IPS-20b (cell line): ENCODE measurements at regions not wholly inside any gene's neighbourhood (a gene's known extent, or its start where the extent isn't known, plus 50 kb on each side); places are given as distances from the start of the nearest gene placed in this dataset.

Experiments
- H3K27ac ChIP-seq: one replicate; pipeline ENCODE4 v1.5.1; 2013; ENCODE audit warnings: low read length
- H3K27me3 ChIP-seq: 2 replicates; pipeline ENCODE4 v1.6.1; 2013; ENCODE audit warnings: mild to moderate bottlenecking, low read length, inconsistent platforms; ENCODE audit not compliant: insufficient read depth
- H3K36me3 ChIP-seq: 2 replicates; pipeline ENCODE4 v1.6.1; 2013; ENCODE audit warnings: low read depth, mild to moderate bottlenecking, inconsistent platforms, low read length, moderate library complexity; ENCODE audit not compliant: insufficient read depth
- H3K4me1 ChIP-seq: 2 replicates; pipeline ENCODE4 v1.6.1; 2013; ENCODE audit warnings: mild to moderate bottlenecking, control low read depth, inconsistent platforms, low read length, moderate library complexity; ENCODE audit not compliant: insufficient read depth
- H3K4me3 ChIP-seq: 2 replicates; pipeline ENCODE4 v1.5.1; 2013; ENCODE audit warnings: mild to moderate bottlenecking, low read length, inconsistent platforms
- H3K9ac ChIP-seq: 2 replicates; pipeline ENCODE4 v1.6.1; 2013; ENCODE audit warnings: low read depth, mild to moderate bottlenecking, inconsistent platforms, low read length, moderate library complexity
- H3K9me3 ChIP-seq: 2 replicates; pipeline ENCODE4 v1.6.1; 2013; ENCODE audit warnings: mild to moderate bottlenecking, low read depth, low read length, inconsistent platforms; ENCODE audit not compliant: insufficient read depth

GRCh38 chr4:149029056-149029651 is 586.9 kb upstream of the NR3C2 start:
- no peaks in the 10 kb centered on the region for H3K9me3 ChIP-seq
- H3K27me3 ChIP-seq, result no peaks in the 10 kb centered on the region
- H3K9ac ChIP-seq, result no peak overlapping the region
- H3K4me3 ChIP-seq, result no peak overlapping the region
- no peak overlapping the region for H3K27ac ChIP-seq
- H3K36me3 ChIP-seq, result no peaks in the 10 kb centered on the region
- H3K4me1 ChIP-seq, result no peaks in the 10 kb centered on the region

GRCh38 chr4:149026696-149027095 is 584.5 kb upstream of the NR3C2 start:
- Histone ChIP-seq H3K27me3 (no peaks in the 10 kb centered on the region), H3K4me1 (no peaks in the 10 kb centered on the region), H3K27ac (no peak overlapping the region), H3K9me3 (no peaks in the 10 kb centered on the region), H3K4me3 (no peak overlapping the region), H3K36me3 (no peaks in the 10 kb centered on the region), H3K9ac (no peak overlapping the region)

- Histone ChIP-seq H3K27me3 (no peaks in the 10 kb centered on the region), H3K9ac (no peak overlapping the region), H3K4me1 (no peaks in the 10 kb centered on the region), H3K4me3 (no peak overlapping the region), H3K27ac (no peak overlapping the region), H3K9me3 (no peaks in the 10 kb centered on the region), H3K36me3 (no peaks in the 10 kb centered on the region)
These were observed 575.0 kb upstream of the NR3C2 start for GRCh38 chr4:149017002-149017734.

GRCh38 chr4:149009223-149009622 is 567.0 kb upstream of the NR3C2 start:
- H3K27ac ChIP-seq, result no peak overlapping the region

GRCh38 chr4:149008415-149009025 is 566.3 kb upstream of the NR3C2 start:
- peaks cover 6% of the 10 kb centered on the region; the same call in 1 of the 2 replicates for H3K4me1 ChIP-seq
- no peaks in the 10 kb centered on the region for H3K36me3 ChIP-seq
- H3K27ac ChIP-seq, result no peak overlapping the region
- no peaks in the 10 kb centered on the region for H3K27me3 ChIP-seq
- H3K9ac ChIP-seq, result no peak overlapping the region
- no peaks in the 10 kb centered on the region for H3K9me3 ChIP-seq
- no peak overlapping the region for H3K4me3 ChIP-seq

More at GRCh38 chr4:149009223-149009622, 567.0 kb upstream of the NR3C2 start:
- Histone ChIP-seq H3K9ac (no peak overlapping the region), H3K27me3 (no peaks in the 10 kb centered on the region), H3K9me3 (no peaks in the 10 kb centered on the region), H3K4me3 (no peak overlapping the region), H3K4me1 (peaks cover 6% of the 10 kb centered on the region; the same call in 1 of the 2 replicates), H3K36me3 (no peaks in the 10 kb centered on the region)

GRCh38 chr4:149005191-149005590 is 563.0 kb upstream of the NR3C2 start:
- Histone ChIP-seq H3K9ac (no peak overlapping the region), H3K4me1 (peaks cover 6% of the 10 kb centered on the region; the same call in 1 of the 2 replicates), H3K27me3 (no peaks in the 10 kb centered on the region), H3K4me3 (no peak overlapping the region), H3K9me3 (no peaks in the 10 kb centered on the region), H3K27ac (no peak overlapping the region), H3K36me3 (no peaks in the 10 kb centered on the region)

- Histone ChIP-seq H3K9ac (no peak overlapping the region), H3K36me3 (no peaks in the 10 kb centered on the region), H3K4me3 (no peak overlapping the region), H3K27ac (no peak overlapping the region), H3K4me1 (no peaks in the 10 kb centered on the region), H3K9me3 (no peaks in the 10 kb centered on the region), H3K27me3 (no peaks in the 10 kb centered on the region)
These were observed 557.7 kb upstream of the NR3C2 start for GRCh38 chr4:148999924-149000323.

GRCh38 chr4:148998719-148999118 is 556.5 kb upstream of the NR3C2 start:
- Histone ChIP-seq H3K4me3 (no peak overlapping the region), H3K9me3 (no peaks in the 10 kb centered on the region), H3K27ac (no peak overlapping the region), H3K36me3 (no peaks in the 10 kb centered on the region), H3K4me1 (no peaks in the 10 kb centered on the region), H3K9ac (no peak overlapping the region), H3K27me3 (no peaks in the 10 kb centered on the region)

- H3K4me1 ChIP-seq, result no peaks in the 10 kb centered on the region
- H3K9me3 ChIP-seq, result no peaks in the 10 kb centered on the region
- H3K4me3 ChIP-seq, result no peak overlapping the region
- no peaks in the 10 kb centered on the region for H3K36me3 ChIP-seq
- H3K27me3 ChIP-seq, result no peaks in the 10 kb centered on the region
- no peak overlapping the region for H3K9ac ChIP-seq
- no peak overlapping the region for H3K27ac ChIP-seq
These were observed 544.7 kb upstream of the NR3C2 start for GRCh38 chr4:148986951-148987350.

GRCh38 chr4:148984951-148985350 is 542.7 kb upstream of the NR3C2 start:
- H3K4me1 ChIP-seq, result no peaks in the 10 kb centered on the region
- H3K4me3 ChIP-seq, result no peak overlapping the region
- H3K9me3 ChIP-seq, result no peaks in the 10 kb centered on the region
- H3K9ac ChIP-seq, result no peak overlapping the region
- H3K27me3 ChIP-seq, result no peaks in the 10 kb centered on the region
- H3K36me3 ChIP-seq, result no peaks in the 10 kb centered on the region
- H3K27ac ChIP-seq, result no peak overlapping the region

GRCh38 chr4:148982200-148982599 is 540.0 kb upstream of the NR3C2 start:
- no peaks in the 10 kb centered on the region for H3K27me3 ChIP-seq
- no peak overlapping the region for H3K9ac ChIP-seq
- H3K4me1 ChIP-seq, result no peaks in the 10 kb centered on the region
- H3K27ac ChIP-seq, result no peak overlapping the region
- no peaks in the 10 kb centered on the region for H3K9me3 ChIP-seq
- no peak overlapping the region for H3K4me3 ChIP-seq
- no peaks in the 10 kb centered on the region for H3K36me3 ChIP-seq
